HG03460 (cell line): ENCODE measurements at regions not wholly inside any gene's neighbourhood (a gene's known extent, or its start where the extent isn't known, plus 50 kb on each side); places are given as distances from the start of the nearest gene placed in this dataset.

Source experiments
- ATAC-seq: cut with Tn5 transposase; IDR thresholded peaks from one replicate; pipeline ENCODE4 v1.9.1; 2021; ENCODE audit not compliant: unreplicated experiment

DNA sequence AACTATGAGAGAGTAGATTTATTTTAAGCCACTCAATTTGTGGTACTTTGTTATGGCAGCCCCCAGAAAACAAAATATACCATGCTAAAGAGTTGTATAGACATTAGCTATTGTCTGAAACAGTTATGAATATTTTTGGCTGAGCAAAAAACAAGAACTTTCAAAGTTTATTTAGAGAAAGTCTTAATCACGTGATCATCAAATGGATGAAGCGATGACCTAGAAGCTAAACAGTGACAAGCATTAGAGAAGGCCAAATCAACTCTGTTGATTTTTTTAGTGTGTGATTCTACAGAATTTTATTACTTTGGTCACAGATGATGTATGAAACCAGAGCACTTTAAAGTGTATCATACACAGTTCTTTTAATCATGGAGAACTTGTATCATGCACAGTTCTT lies 1247.9 kb upstream of the MAP3K7 start:
- no peak for ATAC-seq

DNA sequence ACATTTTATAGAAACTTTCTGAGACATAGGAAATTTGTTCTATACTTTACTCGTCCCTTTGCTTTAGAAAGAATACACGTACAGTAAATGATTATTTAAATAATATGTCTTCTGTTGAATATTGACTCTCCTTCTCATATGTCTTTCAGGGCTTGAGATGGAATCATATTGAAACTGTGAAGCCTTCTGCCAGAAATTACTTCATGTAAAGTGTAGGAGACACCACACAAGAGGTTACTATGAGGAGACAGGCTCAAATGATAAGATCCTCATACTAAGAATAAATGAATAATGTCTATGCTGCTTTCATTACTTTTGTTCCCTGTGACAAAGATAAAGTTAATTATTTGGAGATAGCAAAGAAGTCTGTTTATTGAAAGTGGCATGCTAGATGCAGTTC lies 1240.3 kb upstream of the MAP3K7 start:
- no peak for ATAC-seq

DNA sequence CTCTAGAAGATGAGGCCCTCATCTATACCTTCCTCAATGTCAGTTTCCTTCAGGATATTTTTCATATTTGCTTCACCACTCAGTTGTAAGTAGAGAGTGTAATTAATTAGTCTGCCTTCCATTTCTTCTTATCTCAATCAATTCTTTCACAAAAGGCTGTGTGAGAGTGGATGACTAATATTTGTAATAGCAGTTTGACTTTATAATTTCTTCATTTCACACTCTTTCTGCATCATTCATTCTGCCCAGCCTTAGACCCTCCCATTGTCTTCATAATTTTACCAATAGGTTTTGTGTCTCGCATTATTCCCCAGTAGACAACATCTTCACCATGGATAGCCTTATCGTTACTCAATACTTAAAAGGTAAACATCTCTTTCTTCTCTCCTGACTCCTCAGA lies 1239.3 kb upstream of the MAP3K7 start:
- no peak for ATAC-seq

DNA sequence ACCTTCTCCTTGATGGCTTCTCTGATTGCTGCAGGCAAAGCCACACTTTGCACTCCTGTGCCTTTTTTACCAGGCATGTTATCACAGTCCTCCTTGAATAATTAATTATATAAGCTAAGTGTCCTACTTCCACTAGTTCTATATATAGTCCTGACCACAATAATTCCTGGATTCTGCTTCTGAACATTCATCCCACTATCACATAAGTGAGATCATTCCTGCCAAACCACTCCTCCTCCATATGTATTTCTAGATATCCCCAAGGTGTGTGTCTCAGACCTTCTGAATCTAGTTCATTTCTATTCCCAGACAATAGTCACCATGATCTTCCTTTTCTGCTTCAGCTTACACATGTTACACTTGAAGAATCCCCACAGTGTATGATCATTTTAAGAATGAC lies 1237.5 kb upstream of the MAP3K7 start:
- no peak for ATAC-seq

GRCh38 chr6:91822581-91822980 lies 1235.7 kb upstream of the MAP3K7 start:
- no peak for ATAC-seq

DNA sequence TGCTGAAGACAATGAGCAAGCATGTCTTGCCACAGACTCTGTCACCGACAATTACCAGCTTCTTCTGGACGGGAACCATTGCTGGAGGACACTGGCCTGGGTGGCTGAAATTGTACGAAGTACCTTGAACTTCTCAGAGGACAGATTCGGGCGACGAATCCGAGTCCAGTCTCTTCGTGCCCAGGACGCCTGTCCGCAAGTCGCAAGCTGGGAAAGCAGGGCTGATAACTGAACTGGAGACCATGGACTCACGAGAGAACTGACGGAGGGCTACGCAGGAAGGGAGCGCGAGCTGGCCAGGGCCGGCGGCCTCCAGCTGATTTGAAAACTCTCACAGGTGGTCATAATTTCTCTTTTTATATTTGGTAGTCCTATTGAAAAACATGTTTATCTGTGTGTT lies 1229.5 kb upstream of the MAP3K7 start:
- no peak for ATAC-seq

DNA sequence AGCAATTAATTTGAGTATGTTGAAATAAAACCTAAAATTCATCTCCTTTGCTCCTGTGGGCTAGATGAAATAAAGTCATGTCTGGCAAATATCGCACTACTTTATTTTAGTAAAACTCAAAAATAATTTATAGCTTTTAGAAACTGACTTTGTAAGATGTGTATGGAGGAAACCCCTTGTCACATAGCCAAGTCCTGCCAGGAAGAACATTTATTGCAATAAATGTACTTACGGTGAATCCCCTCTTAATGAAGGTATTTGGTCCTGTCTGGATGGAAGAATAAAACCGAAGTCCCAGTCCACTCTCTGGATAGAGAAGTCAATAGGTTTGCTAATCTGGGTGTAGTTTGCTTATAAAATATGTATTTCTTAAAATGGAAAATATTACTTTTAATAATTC lies 1226.8 kb upstream of the MAP3K7 start:
- no peak for ATAC-seq

GRCh38 chr6:91812596-91813274 lies 1225.9 kb upstream of the MAP3K7 start:
- ATAC-seq: no peak

DNA sequence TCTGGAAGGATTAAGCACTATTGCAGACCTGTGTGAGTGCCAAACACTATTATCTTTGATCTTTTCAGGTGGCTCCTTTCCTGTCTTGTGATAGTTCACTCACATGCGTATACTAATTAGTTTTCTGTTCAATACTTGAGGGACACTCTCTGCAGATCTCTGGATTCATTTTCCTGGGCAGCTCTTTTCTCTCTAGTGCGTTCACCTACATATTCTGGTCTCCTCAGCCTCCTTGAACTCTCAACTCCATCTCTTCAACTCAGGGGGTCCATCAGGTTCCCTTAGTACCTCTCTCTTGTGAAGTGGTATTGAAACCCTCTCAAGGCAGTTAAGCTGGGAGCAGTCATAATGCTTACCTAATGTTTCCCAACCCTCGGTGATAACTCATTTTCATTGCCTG lies 1218.1 kb upstream of the MAP3K7 start:
- ATAC-seq: no peak

GRCh38 chr6:91802431-91802830 lies 1215.6 kb upstream of the MAP3K7 start:
- ATAC-seq: no peak

GRCh38 chr6:91796603-91797002 lies 1209.7 kb upstream of the MAP3K7 start:
- no peak for ATAC-seq

DNA sequence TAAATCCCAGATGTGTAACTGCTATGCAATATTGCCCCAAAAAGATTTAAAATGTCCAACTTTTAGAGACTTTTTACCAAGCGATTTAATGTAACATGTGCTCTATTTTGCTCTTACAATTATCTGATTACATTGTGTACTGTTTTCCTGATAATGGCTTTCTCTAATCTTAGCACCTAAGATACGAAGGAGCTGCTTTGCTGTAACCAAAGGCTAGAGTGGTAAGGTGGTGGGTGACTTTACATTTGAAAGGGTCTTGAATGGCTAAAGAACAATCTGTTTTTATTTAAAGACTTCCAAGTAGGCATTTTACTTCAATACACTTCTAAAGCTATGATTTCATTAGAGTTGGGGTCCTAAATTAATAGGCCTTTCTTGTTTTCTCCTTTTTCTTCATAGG lies 1201.6 kb upstream of the MAP3K7 start:
- ATAC-seq: no peak

- ATAC-seq: no peak
Measured at GRCh38 chr6:91786474-91787184, 1199.8 kb upstream of the MAP3K7 start.

DNA sequence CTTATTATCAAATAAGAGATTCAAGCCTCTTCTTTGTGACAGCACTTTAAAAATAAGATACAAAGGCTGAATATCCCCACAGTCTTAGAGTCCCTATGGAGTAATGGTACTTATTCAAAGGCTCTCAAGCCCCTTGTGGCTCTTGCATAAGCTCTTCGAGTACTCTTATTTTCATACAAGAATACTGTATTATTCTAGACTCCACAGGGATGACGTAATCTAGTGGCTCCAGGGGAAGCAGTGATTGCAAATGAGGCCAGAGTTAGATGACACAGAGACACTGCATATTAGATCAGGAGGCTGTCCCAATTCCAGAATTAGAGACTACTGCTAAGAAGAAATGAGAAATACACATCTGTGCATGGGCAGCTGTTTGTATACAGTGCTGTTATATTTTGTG lies 1195.9 kb upstream of the MAP3K7 start:
- ATAC-seq: no peak

- ATAC-seq: no peak
Measured at GRCh38 chr6:91781946-91782345, 1195.1 kb upstream of the MAP3K7 start.

DNA sequence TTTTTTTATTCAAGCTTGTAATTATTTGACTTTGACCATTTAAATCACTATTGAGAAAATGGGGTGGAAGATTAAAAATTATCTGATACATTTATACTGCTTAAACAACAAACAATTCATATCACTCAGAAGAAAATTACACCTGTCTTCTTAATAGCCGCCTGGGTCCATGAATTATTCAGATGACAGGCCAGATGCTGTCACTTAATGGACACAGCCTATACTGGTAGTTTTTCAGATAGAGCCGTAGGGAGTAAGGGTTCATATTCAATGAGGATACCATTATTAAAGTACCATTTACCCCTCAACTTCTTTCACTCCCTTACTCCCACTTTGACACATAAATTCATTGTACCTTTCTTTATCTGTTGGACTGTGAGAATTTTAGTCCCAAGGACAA lies 1193.4 kb upstream of the MAP3K7 start:
- ATAC-seq: no peak

GRCh38 chr6:91761621-91762020 lies 1174.7 kb upstream of the MAP3K7 start:
- ATAC-seq: no peak

GRCh38 chr6:91754691-91755090 lies 1167.8 kb upstream of the MAP3K7 start:
- no peak for ATAC-seq

DNA sequence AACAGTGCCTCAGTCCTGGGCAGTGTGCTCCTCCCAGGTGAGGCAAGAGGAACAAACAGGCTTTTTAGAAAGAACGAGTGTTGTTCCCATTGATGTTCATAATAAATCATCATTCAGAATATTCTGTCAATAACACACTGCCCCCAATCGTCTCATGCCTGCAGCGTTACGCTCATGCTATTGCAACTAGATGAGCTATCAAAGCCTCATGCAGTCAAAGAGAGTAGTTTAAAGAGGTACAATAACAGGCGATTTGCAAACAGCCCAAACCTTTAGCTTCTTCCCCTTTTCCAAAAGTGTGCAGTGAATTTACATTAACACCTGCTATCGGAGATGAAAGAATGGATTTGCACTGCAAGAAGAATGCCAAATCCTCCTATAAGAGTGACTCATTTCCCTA lies 1164.7 kb upstream of the MAP3K7 start:
- no peak for ATAC-seq

- ATAC-seq: no peak
Measured at GRCh38 chr6:91744566-91744965, 1157.7 kb upstream of the MAP3K7 start.

DNA sequence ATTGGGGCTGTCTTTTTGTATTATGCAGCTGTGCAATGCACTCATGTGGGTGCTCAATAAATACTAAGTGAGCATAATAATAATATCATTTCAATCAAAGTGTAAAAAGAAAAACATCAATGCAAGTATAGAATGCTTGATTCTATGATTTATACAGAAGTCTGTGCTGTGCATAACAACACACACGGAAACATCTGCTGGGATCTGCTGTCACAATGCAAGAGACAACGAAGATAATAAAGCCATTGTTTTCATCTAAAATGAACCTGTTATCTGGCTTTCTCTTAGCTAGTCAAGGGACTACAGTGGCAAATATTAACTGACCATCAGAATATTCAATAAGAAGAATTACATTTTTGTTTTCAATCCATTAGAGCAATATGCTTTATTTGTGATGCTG lies 1156.9 kb upstream of the MAP3K7 start:
- ATAC-seq: no peak

- no peak for ATAC-seq
Measured at GRCh38 chr6:91731939-91732338, 1145.1 kb upstream of the MAP3K7 start.

DNA sequence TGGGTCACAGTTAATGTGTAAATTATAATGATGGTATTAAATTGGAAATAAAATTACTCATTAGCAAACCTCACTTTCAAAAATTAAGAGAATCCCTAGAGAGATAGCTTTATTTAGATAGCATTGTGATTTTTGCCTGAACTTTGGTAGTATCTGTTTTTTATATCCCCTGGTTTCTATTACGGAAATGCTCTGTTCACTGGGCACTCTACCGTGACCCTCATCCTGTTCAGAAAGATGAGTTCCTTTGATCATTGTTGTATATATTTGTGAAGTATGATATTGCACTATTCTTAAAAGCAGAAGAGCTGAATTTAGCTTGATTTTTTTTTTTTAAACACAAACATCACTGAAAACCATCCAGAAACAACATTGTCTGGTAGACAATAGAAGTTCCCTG lies 1143.8 kb upstream of the MAP3K7 start:
- no peak for ATAC-seq
